HL-60 (cell line): ENCODE measurements at regions not wholly inside any gene's neighbourhood (a gene's known extent, or its start where the extent isn't known, plus 50 kb on each side); places are given as distances from the start of the nearest gene placed in this dataset.
"Not testable (repeated sequence)": the region's sequence is repeated elsewhere in the genome, so short reads cannot be mapped to it uniquely, and the experiment has no call there.

Experiments
- DNase-seq, 2 experiments: peaks; one replicate each; pipeline ENCODE4 v3.0.0-alpha.2; 2010 to 2020; ENCODE audit warnings: low read depth in 1 of 2, low spot score in 1 of 2
- H3K27ac ChIP-seq: fragments of 250-450 bp; sonication (Bioruptor Pico); replicated peaks from 2 replicates; pipeline ENCODE4 v1.5.1; 2020; ENCODE audit warnings: mild to moderate bottlenecking, moderate library complexity
- H3K27me3 ChIP-seq: fragments of 250-450 bp; sonication (Bioruptor Pico); 2 replicates; pipeline ENCODE4 v1.5.1; 2021; ENCODE audit warnings: mild to moderate bottlenecking, moderate library complexity; ENCODE audit not compliant: insufficient read depth, poor library complexity, severe bottlenecking
- H3K4me3 ChIP-seq: replicated peaks from 2 replicates; pipeline ENCODE4 v1.5.1; 2011; ENCODE audit warnings: mild to moderate bottlenecking, control low read depth, low read length; ENCODE audit not compliant: insufficient read depth
- GABPA ChIP-seq: IDR thresholded peaks from 2 replicates; pipeline ENCODE4 v1.6.1; 2012; ENCODE audit warnings: low read depth
- POLR2AphosphoS5 ChIP-seq: IDR thresholded peaks from 2 replicates; pipeline ENCODE4 v1.6.1; 2012; ENCODE audit warnings: low read depth
- SPI1 ChIP-seq: IDR thresholded peaks from 2 replicates; pipeline ENCODE4 v1.6.1; 2012; ENCODE audit warnings: low read depth, mild to moderate bottlenecking, borderline replicate concordance
- TF ChIP-seq, protein P1 (sequence below): IDR thresholded peaks from 2 replicates; pipeline ENCODE4 v1.6.1; 2012; ENCODE audit warnings: low read depth; ENCODE audit not compliant: insufficient replicate concordance
- TF ChIP-seq, protein P2 (sequence below): IDR thresholded peaks from one replicate; pipeline ENCODE4 v1.5.1; 2011; ENCODE audit warnings: low read length, control low read depth, inconsistent platforms; ENCODE audit not compliant: insufficient read depth

DNA sequence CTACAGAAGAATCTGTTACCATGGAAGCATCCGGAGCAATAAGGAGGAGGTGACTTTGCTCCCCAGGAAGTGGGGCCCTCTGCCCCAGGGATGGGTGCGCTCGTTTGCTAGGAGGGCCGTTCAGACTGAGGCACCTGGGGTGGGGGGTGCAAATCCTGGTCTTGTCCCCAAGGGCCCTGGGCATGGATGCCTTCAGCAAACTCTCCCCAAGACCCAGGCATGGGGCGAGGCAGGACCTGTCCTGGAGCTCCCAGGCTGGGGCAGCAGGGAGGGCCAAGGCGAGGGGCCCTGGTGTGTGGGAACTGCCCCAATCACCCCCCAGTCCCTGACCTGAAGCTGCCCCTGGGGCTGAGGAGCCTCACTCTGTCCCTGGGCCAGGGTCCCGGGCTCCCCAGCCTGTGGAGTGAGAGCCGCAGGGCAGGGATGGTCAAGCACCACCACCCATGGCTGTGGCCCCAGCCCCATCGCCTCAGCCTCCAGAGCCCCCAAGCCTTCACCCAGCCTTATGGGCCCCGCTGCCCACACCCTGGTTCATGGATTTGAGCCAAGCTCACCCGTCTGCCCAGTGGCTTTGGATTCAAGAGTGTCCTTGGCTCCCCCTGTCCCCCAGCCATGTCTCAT is 240.6 kb upstream of the SGCG start:
- no peak for DNase-seq
- no peak overlapping the region for H3K27ac ChIP-seq
- H3K27me3 ChIP-seq: no peaks in the 10 kb centered on the region
- TF ChIP-seq, protein P1, sequence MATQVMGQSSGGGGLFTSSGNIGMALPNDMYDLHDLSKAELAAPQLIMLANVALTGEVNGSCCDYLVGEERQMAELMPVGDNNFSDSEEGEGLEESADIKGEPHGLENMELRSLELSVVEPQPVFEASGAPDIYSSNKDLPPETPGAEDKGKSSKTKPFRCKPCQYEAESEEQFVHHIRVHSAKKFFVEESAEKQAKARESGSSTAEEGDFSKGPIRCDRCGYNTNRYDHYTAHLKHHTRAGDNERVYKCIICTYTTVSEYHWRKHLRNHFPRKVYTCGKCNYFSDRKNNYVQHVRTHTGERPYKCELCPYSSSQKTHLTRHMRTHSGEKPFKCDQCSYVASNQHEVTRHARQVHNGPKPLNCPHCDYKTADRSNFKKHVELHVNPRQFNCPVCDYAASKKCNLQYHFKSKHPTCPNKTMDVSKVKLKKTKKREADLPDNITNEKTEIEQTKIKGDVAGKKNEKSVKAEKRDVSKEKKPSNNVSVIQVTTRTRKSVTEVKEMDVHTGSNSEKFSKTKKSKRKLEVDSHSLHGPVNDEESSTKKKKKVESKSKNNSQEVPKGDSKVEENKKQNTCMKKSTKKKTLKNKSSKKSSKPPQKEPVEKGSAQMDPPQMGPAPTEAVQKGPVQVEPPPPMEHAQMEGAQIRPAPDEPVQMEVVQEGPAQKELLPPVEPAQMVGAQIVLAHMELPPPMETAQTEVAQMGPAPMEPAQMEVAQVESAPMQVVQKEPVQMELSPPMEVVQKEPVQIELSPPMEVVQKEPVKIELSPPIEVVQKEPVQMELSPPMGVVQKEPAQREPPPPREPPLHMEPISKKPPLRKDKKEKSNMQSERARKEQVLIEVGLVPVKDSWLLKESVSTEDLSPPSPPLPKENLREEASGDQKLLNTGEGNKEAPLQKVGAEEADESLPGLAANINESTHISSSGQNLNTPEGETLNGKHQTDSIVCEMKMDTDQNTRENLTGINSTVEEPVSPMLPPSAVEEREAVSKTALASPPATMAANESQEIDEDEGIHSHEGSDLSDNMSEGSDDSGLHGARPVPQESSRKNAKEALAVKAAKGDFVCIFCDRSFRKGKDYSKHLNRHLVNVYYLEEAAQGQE: no peak
- TF ChIP-seq POLR2AphosphoS5 (no peak), SPI1 (no peak), GABPA (no peak)
- TF ChIP-seq, protein P2, sequence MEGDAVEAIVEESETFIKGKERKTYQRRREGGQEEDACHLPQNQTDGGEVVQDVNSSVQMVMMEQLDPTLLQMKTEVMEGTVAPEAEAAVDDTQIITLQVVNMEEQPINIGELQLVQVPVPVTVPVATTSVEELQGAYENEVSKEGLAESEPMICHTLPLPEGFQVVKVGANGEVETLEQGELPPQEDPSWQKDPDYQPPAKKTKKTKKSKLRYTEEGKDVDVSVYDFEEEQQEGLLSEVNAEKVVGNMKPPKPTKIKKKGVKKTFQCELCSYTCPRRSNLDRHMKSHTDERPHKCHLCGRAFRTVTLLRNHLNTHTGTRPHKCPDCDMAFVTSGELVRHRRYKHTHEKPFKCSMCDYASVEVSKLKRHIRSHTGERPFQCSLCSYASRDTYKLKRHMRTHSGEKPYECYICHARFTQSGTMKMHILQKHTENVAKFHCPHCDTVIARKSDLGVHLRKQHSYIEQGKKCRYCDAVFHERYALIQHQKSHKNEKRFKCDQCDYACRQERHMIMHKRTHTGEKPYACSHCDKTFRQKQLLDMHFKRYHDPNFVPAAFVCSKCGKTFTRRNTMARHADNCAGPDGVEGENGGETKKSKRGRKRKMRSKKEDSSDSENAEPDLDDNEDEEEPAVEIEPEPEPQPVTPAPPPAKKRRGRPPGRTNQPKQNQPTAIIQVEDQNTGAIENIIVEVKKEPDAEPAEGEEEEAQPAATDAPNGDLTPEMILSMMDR: no peak
- no peak overlapping the region for H3K4me3 ChIP-seq

DNA sequence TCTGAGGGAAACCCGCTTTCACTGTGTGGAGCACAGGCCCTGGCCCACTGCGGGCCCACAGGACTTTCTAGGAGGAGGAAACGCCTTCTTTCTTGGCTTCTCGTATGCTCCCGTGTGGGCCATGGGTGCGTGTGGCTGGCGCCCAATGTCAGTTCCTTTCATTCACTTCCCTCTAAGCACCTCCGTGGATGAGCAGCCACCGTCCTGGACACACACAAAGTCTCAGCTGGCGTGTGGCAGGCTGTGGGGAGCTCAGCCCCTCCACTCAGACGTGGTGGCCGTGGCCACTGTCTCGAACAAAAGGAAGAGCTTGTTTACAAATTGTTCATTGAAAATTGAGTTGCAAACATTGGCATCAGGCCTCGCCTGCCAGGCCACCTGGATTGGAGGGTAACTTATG is 240.0 kb upstream of the SGCG start:
- DNase-seq: no peak
- no peak overlapping the region for H3K27ac ChIP-seq
- no peaks in the 10 kb centered on the region for H3K27me3 ChIP-seq
- no peak overlapping the region for H3K4me3 ChIP-seq
- TF ChIP-seq, protein P1: no peak
- TF ChIP-seq GABPA: no peak
- TF ChIP-seq, protein P2: no peak
- no peak for TF ChIP-seq POLR2AphosphoS5
- TF ChIP-seq SPI1: no peak

DNA sequence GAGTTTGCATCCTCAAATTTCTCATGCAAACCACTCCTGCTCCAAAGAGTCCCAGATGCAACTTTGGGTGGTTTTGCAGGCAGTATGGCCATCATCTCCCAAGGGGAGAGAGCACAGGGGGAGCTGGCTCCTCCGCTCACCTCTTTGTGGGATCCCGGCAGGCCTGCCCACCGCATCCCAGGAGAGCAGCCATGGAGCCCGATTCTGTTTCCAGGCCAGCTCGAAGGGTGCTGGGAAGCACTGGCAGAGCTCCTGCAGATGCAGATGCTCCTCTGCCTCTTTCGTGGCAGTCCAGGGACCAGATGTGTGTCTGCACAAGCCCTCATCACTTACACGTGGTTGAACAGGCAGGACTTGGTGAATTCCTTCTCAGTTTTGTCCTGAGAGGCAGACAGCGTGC is 239.3 kb upstream of the SGCG start:
- DNase-seq, H3K27me3 ChIP-seq, H3K27ac ChIP-seq, H3K4me3 ChIP-seq: not testable (repeated sequence)

DNA sequence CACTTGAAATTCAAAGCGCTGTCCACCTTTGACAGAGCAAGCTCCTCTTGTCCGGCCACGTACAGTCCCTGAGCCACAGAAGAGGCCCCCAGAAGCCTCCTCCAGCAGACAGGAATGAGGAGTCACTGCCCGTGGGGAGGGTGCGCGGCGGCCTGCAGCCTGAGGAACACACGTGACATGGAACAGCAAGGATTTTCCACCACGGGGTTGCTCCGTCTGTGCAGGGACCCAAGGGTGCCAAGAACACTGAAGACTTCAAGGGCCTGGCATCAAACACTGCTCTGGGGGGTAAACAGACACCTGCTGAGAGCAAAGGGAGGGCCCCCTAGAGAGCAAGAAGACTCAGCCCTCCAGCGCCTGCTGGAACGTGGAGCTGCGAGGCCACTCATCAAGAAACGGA is 237.9 kb upstream of the SGCG start:
- not testable (repeated sequence) for H3K4me3 ChIP-seq, H3K27me3 ChIP-seq, H3K27ac ChIP-seq, DNase-seq

DNA sequence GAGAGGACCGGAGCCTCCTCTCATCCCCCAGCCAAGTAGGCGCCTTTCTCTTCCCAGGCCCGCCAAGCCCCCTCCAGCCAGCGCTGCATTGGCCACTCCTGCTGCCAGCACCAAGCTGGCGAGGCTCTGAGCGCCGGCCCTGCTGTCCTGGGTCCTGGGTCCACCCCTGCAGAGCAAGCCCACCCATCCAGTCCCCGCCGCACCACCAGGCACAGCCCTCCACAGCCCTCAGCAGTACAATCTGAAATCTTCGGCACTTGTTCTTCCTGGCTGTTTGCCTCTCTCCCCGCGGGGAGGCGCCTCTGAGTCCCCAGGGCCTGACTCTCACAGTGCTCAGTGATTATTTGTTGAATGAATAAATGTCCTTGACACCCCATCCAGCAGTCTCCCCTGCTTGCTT is 236.4 kb upstream of the SGCG start:
- TF ChIP-seq POLR2AphosphoS5 (no peak), GABPA (no peak), SPI1 (no peak)
- TF ChIP-seq, protein P1: no peak
- TF ChIP-seq, protein P2: no peak
- Histone ChIP-seq H3K27ac (no peak overlapping the region), H3K27me3 (no peaks in the 10 kb centered on the region), H3K4me3 (no peak overlapping the region)
- DNase-seq: no peak
